HK-2 (cell line): ENCODE measurements at regions not wholly inside any gene's neighbourhood (a gene's known extent, or its start where the extent isn't known, plus 50 kb on each side); places are given as distances from the start of the nearest gene placed in this dataset.

ENCODE experiments used
- DNase-seq: peaks from one replicate; pipeline ENCODE4 v3.0.0-alpha.2; 2018; ENCODE audit not compliant: unreplicated experiment

- DNase-seq, result no peak
These were observed 69.9 kb upstream of the PSMA6 start for GRCh38 chr14:35222324-35222723.

- no peak for DNase-seq
These were observed 69.2 kb upstream of the PSMA6 start for GRCh38 chr14:35222872-35223466.

DNA sequence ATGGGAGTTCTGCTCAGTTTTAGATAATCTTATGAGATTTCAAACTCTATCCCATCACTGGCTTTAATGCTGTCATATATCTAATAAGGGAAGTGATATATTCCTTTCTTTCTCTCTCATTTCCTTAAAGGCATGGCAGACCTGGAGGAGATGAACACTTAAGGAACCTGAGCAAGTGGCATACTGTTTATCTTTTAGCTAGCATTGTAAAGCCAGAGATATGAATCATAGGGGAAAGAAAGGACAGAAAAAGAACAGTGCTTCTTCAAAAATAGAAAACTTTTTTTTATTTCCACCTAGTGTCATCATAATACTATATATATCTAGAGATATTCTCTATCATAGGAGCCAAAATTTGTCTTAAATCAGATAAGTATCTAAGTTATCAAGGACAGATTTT is 68.3 kb upstream of the PSMA6 start:
- DNase-seq, result no peak

- DNase-seq, result no peak
These were observed 67.6 kb upstream of the PSMA6 start for GRCh38 chr14:35224615-35225014.

DNA sequence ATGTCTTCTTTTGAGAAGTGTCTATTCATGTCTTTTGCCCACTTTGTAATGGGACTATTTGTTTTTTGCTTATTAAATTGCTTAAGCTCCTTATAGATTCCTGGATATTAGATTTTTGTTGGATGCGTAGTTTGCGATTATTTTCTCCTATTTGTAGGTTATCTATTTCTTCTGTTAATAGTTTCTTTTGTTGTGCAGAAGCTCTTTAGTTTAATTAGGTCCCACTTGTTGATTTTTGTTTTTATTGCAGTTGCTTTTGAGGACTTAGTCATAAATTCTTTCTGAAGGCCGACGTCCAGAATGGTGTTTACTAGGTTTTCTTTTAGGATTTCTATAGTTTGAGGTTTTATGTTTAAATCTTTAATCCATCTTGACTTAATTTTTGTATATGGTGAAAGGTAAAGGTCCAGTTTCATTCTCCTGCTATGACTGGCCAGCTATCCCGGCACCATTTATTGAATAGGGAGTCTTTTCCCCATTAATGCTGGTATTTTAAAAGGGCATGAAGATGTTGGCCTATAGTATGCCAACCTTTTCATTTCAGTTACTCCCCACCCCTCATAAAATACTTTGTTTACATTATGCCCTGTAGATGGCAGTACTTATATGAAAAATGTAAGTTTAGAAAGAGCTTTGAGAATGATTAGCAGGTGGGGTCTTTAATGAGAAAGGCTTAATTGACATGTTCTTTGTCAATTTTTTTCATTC is 62.9 kb upstream of the PSMA6 start:
- DNase-seq, result no peak

- no peak for DNase-seq
These were observed 62.4 kb upstream of the PSMA6 start for GRCh38 chr14:35229792-35230089.

DNA sequence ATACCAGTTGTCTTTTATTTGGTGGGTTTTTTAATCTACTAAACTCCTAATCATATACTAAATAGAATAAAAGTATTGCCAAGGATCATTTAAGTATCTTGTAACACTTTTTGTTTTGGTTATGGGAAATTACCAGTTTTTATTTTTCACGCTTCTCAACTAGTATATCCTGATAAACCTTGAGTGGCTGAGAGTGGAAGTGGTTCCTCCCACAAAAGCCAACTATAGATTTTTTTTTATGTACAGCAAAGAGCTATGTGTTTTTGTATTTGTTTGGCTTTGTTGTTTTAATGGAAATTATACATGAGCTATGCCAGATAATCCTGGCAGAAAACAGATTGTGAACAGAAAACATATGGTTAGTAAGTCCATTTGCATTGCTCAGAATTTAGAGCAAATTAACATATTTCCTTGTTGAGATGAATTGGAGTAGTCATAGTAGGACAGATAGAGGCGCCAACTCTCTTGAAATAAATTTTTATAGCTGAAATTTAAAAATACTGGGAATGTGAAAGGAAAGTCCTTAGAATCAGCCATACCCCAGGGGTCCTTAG is 60.9 kb upstream of the PSMA6 start:
- no peak for DNase-seq

- DNase-seq, result no peak
These were observed 58.0 kb upstream of the PSMA6 start for GRCh38 chr14:35234012-35234805.

DNA sequence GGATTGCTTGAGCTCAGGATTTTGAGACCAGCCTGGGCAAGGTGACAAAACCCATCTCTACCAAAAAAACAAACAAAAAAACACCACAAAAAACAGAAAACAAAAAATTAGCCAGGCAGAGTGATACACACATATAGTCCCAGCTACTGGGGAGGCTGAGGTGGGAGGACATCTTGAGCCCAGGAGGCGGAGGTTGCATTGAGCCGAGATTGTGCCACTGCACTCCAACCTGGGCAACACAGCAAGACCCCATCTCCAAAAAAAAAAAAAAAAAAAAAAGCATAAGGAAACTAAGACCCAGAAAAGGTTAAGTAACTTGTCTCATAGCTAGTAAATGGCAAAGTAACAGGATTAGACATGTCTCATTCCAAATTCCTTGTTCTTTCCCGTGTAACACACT is 56.3 kb upstream of the PSMA6 start:
- DNase-seq, result no peak

DNA sequence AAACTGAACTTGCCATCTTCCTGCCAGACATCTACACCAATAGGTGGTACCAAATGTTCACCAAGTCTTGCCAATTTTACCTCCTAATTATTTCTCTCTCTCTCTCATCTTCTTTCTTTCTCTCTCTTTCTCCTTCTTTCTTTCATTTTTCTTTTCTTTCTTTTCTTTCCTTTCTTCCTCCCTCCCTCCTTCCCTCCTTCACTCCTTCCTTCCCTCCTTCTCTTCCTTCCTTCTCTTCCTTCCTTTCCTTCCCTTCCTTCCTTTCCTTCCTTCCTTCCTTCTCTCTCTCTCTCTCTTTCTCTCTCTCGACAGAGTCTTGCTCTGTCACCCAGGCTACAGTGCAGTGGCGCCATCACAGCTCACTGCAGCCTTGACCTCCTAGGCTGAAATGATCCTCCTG is 55.4 kb upstream of the PSMA6 start:
- no peak for DNase-seq

- DNase-seq, result no peak
These were observed 52.0 kb upstream of the PSMA6 start for GRCh38 chr14:35240231-35240630.
